ENCODE measurements at regions not wholly inside any gene's neighbourhood (a gene's known extent, or its start where the extent isn't known, plus 50 kb on each side); places are given as distances from the start of the nearest gene placed in this dataset.

DNA sequence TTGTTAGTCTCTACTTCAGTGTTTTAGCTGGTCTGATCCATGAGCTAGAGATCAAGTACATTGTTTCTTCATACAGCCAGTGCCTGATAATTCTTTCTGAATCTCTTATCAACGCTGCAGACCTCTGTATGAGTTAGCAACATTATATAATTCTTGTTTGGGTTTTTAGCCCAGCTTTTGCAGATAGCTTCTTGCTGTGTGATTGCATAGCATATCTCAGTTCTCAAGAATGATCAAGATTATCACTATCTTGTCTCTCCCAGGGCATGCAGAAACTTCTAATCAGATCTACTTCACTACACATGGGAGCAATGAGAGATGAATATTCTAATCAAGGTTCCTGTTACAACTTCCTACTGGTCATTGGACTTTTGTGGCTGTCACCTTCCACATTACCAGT, 158.3 kb downstream of the FAM174A start:
- FAIRE-seq (no peak), DNase-seq (ENCODE audit: low read depth, low spot score) (no peak), ATAC-seq (no peak)
- no peaks in the 10 kb centered on the region for H3K79me2 ChIP-seq (ENCODE audit: control insufficient read depth, insufficient read depth, low read length)
- TF ChIP-seq ASH2L (IDR thresholded peaks at IDR 0.05; ENCODE audit: borderline replicate concordance, low read depth) (no peak), EP300 (IDR thresholded peaks at IDR 0.05; ENCODE audit: borderline replicate concordance in 1 of 2, control insufficient read depth in 1 of 2, low read depth in 2 of 2, low read length in 2 of 2) (no peak), CREB1 (IDR thresholded peaks at IDR 0.05; ENCODE audit: low read depth) (no peak), IRF4 (IDR thresholded peaks at IDR 0.05; ENCODE audit: low read depth, low read length) (no peak), CBX3 (IDR thresholded peaks at IDR 0.05; ENCODE audit: borderline replicate concordance, low read depth) (no peak), BHLHE40 (IDR thresholded peaks at IDR 0.05; ENCODE audit: borderline replicate concordance in 1 of 2, low read depth in 2 of 2, low read length in 1 of 2) (no peak), CBFB (IDR thresholded peaks at IDR 0.05; ENCODE audit: low read depth) (no peak), SMC3 (IDR thresholded peaks at IDR 0.05; ENCODE audit: borderline replicate concordance, low read length) (no peak), TAF1 (IDR thresholded peaks at IDR 0.05; ENCODE audit: borderline replicate concordance, low read depth, low read length) (no peak), RAD21 (IDR thresholded peaks at IDR 0.05; ENCODE audit: insufficient read depth, low read depth, low read length) (no peak), NFYB (IDR thresholded peaks at IDR 0.05; ENCODE audit: insufficient read depth, low read depth, low read length) (no peak)
- TF ChIP-seq, protein P1, sequence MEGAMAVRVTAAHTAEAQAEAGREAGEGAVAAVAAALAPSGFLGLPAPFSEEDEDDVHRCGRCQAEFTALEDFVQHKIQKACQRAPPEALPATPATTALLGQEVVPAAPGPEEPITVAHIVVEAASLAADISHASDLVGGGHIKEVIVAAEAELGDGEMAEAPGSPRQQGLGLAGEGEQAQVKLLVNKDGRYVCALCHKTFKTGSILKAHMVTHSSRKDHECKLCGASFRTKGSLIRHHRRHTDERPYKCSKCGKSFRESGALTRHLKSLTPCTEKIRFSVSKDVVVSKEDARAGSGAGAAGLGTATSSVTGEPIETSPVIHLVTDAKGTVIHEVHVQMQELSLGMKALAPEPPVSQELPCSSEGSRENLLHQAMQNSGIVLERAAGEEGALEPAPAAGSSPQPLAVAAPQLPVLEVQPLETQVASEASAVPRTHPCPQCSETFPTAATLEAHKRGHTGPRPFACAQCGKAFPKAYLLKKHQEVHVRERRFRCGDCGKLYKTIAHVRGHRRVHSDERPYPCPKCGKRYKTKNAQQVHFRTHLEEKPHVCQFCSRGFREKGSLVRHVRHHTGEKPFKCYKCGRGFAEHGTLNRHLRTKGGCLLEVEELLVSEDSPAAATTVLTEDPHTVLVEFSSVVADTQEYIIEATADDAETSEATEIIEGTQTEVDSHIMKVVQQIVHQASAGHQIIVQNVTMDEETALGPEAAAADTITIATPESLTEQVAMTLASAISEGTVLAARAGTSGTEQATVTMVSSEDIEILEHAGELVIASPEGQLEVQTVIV (IDR thresholded peaks at IDR 0.05; ENCODE audit: borderline replicate concordance, partially characterized antibody): no peak
- TF ChIP-seq, protein P2, sequence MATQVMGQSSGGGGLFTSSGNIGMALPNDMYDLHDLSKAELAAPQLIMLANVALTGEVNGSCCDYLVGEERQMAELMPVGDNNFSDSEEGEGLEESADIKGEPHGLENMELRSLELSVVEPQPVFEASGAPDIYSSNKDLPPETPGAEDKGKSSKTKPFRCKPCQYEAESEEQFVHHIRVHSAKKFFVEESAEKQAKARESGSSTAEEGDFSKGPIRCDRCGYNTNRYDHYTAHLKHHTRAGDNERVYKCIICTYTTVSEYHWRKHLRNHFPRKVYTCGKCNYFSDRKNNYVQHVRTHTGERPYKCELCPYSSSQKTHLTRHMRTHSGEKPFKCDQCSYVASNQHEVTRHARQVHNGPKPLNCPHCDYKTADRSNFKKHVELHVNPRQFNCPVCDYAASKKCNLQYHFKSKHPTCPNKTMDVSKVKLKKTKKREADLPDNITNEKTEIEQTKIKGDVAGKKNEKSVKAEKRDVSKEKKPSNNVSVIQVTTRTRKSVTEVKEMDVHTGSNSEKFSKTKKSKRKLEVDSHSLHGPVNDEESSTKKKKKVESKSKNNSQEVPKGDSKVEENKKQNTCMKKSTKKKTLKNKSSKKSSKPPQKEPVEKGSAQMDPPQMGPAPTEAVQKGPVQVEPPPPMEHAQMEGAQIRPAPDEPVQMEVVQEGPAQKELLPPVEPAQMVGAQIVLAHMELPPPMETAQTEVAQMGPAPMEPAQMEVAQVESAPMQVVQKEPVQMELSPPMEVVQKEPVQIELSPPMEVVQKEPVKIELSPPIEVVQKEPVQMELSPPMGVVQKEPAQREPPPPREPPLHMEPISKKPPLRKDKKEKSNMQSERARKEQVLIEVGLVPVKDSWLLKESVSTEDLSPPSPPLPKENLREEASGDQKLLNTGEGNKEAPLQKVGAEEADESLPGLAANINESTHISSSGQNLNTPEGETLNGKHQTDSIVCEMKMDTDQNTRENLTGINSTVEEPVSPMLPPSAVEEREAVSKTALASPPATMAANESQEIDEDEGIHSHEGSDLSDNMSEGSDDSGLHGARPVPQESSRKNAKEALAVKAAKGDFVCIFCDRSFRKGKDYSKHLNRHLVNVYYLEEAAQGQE (IDR thresholded peaks at IDR 0.05; ENCODE audit: low read depth, low read length): no peak
- TF ChIP-seq, protein P3, sequence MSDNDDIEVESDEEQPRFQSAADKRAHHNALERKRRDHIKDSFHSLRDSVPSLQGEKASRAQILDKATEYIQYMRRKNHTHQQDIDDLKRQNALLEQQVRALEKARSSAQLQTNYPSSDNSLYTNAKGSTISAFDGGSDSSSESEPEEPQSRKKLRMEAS (IDR thresholded peaks at IDR 0.05; ENCODE audit: low read depth, low read length): no peak
- TF ChIP-seq, protein P4, sequence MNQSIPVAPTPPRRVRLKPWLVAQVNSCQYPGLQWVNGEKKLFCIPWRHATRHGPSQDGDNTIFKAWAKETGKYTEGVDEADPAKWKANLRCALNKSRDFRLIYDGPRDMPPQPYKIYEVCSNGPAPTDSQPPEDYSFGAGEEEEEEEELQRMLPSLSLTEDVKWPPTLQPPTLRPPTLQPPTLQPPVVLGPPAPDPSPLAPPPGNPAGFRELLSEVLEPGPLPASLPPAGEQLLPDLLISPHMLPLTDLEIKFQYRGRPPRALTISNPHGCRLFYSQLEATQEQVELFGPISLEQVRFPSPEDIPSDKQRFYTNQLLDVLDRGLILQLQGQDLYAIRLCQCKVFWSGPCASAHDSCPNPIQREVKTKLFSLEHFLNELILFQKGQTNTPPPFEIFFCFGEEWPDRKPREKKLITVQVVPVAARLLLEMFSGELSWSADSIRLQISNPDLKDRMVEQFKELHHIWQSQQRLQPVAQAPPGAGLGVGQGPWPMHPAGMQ (IDR thresholded peaks at IDR 0.05; ENCODE audit: borderline replicate concordance): no peak
- TF ChIP-seq, protein P5, sequence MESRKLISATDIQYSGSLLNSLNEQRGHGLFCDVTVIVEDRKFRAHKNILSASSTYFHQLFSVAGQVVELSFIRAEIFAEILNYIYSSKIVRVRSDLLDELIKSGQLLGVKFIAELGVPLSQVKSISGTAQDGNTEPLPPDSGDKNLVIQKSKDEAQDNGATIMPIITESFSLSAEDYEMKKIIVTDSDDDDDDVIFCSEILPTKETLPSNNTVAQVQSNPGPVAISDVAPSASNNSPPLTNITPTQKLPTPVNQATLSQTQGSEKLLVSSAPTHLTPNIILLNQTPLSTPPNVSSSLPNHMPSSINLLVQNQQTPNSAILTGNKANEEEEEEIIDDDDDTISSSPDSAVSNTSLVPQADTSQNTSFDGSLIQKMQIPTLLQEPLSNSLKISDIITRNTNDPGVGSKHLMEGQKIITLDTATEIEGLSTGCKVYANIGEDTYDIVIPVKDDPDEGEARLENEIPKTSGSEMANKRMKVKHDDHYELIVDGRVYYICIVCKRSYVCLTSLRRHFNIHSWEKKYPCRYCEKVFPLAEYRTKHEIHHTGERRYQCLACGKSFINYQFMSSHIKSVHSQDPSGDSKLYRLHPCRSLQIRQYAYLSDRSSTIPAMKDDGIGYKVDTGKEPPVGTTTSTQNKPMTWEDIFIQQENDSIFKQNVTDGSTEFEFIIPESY (IDR thresholded peaks at IDR 0.05): no peak
- no peaks in the 10 kb centered on the region for H3K36me3 ChIP-seq (ENCODE audit: control insufficient read depth in 2 of 2, insufficient read depth in 2 of 2, low read length in 1 of 2)
- 5% methylated on average over 1 of the region's 1 CpG for WGBS (ENCODE audit: insufficient coverage, insufficient replicate concordance, low lambda C conversion rate, missing lambda C conversion rate)
- POLR2A ChIA-PET: no interaction called here
- SMC1A ChIA-PET (ENCODE audit: uncharacterized antibody, unreplicated experiment): no interaction called here
- BruUV-seq (replicated peaks): no TSS peak
- intact Hi-C loops (cut with micrococcal nuclease; ENCODE audit: unreplicated experiment) (no loop called here), in situ Hi-C loops (cut with MboI) (no loop called here)
- no peak overlapping the region for H3K4me3 ChIP-seq
- RAD21 ChIA-PET (ENCODE audit: unreplicated experiment): no interaction called here
- no peak overlapping the region for H3K4me2 ChIP-seq (ENCODE audit: control insufficient read depth, insufficient read depth)
- no peaks in the 10 kb centered on the region for H3K4me1 ChIP-seq (ENCODE audit: control insufficient read depth, insufficient read depth, low read length)
- no peak overlapping the region for H3K9ac ChIP-seq (ENCODE audit: control insufficient read depth, insufficient read depth, low read length)
- H4K20me1 ChIP-seq (ENCODE audit: control insufficient read depth, insufficient read depth): no peaks in the 10 kb centered on the region
- H3K27ac ChIP-seq (ENCODE audit: control insufficient read depth, insufficient read depth): no peak overlapping the region
- H3K9me3 ChIP-seq (replicated peaks; ENCODE audit: control insufficient read depth, insufficient read depth, low read length): no peaks in the 10 kb centered on the region
- no peak overlapping the region for H2AFZ ChIP-seq (ENCODE audit: control insufficient read depth, low read depth, low read length)
- CTCF ChIA-PET: no interaction called here
- no peaks in the 10 kb centered on the region for H3K27me3 ChIP-seq (replicated peaks in 1 of 2; ENCODE audit: control insufficient read depth in 2 of 2, insufficient read depth in 2 of 2, low read length in 1 of 2)
